HG02840 (cell line): ENCODE measurements at regions not wholly inside any gene's neighbourhood (a gene's known extent, or its start where the extent isn't known, plus 50 kb on each side); places are given as distances from the start of the nearest gene placed in this dataset.

Source experiments
- ATAC-seq: cut with Tn5 transposase; IDR thresholded peaks from one replicate; pipeline ENCODE4 v1.9.1; 2021; ENCODE audit warnings: mild to moderate bottlenecking, moderate library complexity, moderate number of reproducible peaks; ENCODE audit not compliant: unreplicated experiment, low FRiP score

- no peak for ATAC-seq
Observed at GRCh38 chr6:53418288-53418687, 69.5 kb upstream of the ELOVL5 start.

- ATAC-seq: no peak
Observed at GRCh38 chr6:53417141-53417540, 68.4 kb upstream of the ELOVL5 start.

DNA sequence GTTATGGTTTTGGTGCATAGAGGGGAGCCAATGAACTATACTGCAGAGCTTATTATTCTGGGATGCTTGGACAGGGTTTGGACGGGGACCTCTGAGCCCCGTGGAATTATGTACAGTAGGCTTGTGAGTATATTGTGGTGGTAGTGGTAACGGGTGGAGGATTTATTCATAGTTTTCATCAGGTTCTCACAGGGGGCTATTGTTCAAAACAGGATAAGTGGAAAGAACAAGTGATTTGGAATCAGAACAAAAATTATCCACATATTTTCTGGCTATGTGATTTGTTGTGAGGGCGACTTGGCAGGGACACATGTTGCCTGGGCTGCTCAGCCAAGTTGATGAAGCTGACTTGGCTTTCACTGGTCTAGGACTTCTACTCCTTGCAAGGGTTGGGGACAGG, 64.6 kb upstream of the ELOVL5 start:
- no peak for ATAC-seq

DNA sequence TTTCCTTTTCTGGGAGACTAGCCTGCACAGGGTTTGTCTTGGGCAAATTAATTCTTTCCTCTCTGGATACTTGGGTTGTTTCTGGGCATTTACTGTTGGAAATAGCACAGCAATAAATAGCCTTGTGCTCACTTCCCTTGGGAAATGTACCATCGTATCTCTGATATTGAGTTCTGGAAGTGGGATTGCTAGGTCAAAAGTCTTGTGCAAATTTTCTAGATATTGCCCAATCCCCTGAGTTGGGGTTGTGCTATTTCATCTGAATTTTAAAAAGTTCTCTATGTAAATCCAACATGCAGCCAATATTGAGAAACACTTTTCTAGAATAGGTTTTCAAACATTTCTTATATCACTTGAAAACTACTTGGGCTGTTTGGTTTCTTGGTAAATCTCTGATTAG, 64.0 kb upstream of the ELOVL5 start:
- no peak for ATAC-seq

GRCh38 chr6:53412021-53412715, 63.4 kb upstream of the ELOVL5 start:
- no peak for ATAC-seq

DNA sequence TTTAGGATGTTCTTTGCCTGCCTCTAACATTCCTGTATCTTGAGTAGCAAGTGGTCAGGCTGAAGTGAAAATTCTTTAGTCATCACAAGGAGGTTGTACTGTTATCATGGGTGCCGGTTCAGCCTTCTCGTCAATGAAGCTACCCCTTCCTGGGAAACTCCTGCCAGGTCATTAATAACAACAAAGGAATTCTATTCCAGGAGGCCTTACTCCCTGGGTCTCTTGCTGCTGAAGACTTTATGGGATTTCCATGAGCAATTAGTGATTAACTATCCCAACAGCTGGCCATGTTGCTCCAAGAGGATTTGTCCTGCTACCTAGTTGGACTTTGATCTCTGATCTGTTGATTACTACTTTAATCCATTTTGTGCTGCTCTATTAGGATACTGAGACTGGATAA, 62.7 kb upstream of the ELOVL5 start:
- no peak for ATAC-seq

GRCh38 chr6:53410508-53411258, 61.9 kb upstream of the ELOVL5 start:
- ATAC-seq: no peak

GRCh38 chr6:53408826-53409225, 60.1 kb upstream of the ELOVL5 start:
- no peak for ATAC-seq

DNA sequence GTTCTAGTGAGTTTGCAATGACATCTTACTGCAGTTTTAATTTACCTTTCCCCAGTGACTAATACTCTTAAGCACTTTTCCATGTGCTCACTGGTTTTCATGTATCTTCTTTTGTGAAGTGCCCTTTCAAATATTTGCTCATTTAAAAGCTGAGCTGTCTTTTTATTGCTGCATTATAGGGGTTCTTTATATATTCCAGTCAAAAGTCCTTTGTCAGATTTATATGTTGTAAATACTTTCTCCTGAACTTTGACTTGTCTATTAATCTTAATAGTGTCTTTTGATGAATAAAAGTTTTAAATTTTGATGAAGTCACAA, 50.2 kb upstream of the ELOVL5 start:
- ATAC-seq: no peak

- ATAC-seq: no peak
Observed at GRCh38 chr6:53398247-53399026, 49.7 kb upstream of the ELOVL5 start.
